ENCODE measurements at regions not wholly inside any gene's neighbourhood (a gene's known extent, or its start where the extent isn't known, plus 50 kb on each side); places are given as distances from the start of the nearest gene placed in this dataset.
A peak's percentile ranks its signal among the peaks of the same experiment; 100 is the strongest.

DNA sequence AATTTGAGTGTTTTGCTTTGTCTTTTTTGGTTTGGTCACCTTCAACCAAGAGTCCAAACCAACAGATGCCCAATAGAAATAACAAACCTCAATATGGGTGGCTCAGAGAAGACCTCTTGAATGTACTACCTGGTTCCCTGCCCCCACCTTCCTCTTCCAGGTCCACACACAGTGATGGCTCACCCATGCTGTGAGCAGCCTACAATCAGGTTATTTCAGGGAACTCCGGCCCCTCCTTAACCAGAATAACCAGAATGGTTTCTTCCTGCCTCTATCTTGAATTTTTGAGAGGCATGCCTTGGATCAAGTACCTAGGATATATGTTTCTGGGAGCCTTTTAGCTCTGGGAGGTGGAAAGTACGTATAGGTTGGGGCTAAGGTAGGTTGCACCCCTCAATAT lies 327.1 kb upstream of the PRDM1 start (continued):
- TF ChIP-seq, protein P1, sequence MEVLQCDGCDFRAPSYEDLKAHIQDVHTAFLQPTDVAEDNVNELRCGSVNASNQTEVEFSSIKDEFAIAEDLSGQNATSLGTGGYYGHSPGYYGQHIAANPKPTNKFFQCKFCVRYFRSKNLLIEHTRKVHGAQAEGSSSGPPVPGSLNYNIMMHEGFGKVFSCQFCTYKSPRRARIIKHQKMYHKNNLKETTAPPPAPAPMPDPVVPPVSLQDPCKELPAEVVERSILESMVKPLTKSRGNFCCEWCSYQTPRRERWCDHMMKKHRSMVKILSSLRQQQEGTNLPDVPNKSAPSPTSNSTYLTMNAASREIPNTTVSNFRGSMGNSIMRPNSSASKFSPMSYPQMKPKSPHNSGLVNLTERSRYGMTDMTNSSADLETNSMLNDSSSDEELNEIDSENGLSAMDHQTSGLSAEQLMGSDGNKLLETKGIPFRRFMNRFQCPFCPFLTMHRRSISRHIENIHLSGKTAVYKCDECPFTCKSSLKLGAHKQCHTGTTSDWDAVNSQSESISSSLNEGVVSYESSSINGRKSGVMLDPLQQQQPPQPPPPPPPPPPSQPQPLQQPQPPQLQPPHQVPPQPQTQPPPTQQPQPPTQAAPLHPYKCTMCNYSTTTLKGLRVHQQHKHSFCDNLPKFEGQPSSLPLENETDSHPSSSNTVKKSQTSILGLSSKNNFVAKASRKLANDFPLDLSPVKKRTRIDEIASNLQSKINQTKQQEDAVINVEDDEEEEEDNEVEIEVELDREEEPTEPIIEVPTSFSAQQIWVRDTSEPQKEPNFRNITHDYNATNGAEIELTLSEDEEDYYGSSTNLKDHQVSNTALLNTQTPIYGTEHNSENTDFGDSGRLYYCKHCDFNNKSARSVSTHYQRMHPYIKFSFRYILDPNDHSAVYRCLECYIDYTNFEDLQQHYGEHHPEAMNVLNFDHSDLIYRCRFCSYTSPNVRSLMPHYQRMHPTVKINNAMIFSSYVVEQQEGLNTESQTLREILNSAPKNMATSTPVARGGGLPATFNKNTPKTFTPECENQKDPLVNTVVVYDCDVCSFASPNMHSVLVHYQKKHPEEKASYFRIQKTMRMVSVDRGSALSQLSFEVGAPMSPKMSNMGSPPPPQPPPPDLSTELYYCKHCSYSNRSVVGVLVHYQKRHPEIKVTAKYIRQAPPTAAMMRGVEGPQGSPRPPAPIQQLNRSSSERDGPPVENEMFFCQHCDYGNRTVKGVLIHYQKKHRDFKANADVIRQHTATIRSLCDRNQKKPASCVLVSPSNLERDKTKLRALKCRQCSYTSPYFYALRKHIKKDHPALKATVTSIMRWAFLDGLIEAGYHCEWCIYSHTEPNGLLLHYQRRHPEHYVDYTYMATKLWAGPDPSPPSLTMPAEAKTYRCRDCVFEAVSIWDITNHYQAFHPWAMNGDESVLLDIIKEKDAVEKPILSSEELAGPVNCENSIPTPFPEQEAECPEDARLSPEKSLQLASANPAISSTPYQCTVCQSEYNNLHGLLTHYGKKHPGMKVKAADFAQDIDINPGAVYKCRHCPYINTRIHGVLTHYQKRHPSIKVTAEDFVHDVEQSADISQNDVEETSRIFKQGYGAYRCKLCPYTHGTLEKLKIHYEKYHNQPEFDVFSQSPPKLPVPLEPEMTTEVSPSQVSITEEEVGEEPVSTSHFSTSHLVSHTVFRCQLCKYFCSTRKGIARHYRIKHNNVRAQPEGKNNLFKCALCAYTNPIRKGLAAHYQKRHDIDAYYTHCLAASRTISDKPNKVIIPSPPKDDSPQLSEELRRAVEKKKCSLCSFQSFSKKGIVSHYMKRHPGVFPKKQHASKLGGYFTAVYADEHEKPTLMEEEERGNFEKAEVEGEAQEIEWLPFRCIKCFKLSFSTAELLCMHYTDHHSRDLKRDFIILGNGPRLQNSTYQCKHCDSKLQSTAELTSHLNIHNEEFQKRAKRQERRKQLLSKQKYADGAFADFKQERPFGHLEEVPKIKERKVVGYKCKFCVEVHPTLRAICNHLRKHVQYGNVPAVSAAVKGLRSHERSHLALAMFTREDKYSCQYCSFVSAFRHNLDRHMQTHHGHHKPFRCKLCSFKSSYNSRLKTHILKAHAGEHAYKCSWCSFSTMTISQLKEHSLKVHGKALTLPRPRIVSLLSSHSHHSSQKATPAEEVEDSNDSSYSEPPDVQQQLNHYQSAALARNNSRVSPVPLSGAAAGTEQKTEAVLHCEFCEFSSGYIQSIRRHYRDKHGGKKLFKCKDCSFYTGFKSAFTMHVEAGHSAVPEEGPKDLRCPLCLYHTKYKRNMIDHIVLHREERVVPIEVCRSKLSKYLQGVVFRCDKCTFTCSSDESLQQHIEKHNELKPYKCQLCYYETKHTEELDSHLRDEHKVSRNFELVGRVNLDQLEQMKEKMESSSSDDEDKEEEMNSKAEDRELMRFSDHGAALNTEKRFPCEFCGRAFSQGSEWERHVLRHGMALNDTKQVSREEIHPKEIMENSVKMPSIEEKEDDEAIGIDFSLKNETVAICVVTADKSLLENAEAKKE (CRISPR knock-in tag; IDR thresholded peaks at IDR 0.05), result no peak
- no peak for TF ChIP-seq POLR2AphosphoS5 (IDR thresholded peaks at IDR 0.05; ENCODE audit: low read depth)

DNA sequence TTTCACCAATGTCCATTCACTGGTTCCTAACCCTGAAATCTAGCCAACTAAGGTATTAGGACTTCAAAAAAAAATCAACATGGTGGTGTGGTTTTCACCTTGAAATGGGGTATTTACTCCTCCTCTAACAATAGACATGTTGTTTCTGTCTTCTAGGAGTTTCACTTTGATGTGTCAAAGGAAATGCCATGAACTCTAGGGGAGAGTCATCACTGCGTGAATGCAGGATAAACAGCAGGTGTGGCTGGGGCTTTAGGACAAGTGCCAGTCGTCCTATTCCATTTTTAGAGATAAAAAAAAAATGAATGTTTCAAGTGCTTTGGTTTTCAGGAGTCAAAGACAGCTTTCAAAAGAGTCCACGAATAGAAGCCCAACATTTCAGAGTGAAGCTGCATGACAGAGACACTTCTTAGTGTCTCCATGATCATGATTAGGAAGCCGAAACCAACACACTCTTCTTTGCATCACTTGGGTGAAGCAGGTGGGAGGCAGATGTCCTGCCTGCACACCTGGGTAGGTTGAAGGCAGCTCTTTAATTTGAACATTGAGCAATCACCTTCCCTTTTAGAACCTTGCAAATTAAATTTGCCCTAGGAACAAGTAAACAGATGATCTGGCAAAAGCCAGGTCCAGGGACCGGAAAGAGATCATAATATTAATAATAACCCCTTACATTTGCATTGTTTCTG lies 328.5 kb upstream of the PRDM1 start:
- Histone ChIP-seq H3K9me2 (ENCODE audit: insufficient read depth) (peaks cover 7% of the 10 kb centered on the region; the same call in 1 of the 2 replicates), H3K27me3 (ENCODE audit: insufficient read depth) (no peaks in the 10 kb centered on the region), H3K79me2 (replicated peaks; ENCODE audit: insufficient read depth) (no peaks in the 10 kb centered on the region), H2AFZ (0 out of 2 replicates have a peak overlapping the region, but pooled peaks have one; percentile 13), H3K4me1 (ENCODE audit: insufficient read depth) (peaks cover 18% of the 10 kb centered on the region), H3K36me3 (ENCODE audit: insufficient read depth) (peaks cover 6% of the 10 kb centered on the region; the same call in 1 of the 2 replicates), H4K20me1 (replicated peaks; ENCODE audit: insufficient read depth) (no peaks in the 10 kb centered on the region), H3K4me2 (no peak overlapping the region), H3K4me3 (no peak overlapping the region), H3F3A (replicated peaks; ENCODE audit: low read depth) (no peaks in the 10 kb centered on the region), H3K27ac (ENCODE audit: low read depth) (no peak overlapping the region)
- no peaks in the 10 kb centered on the region for H3K27me3 Mint-ChIP-seq (ENCODE audit: insufficient read depth, low read depth, poor library complexity)
- peaks cover 8% of the 10 kb centered on the region; the same call in 2 of the 3 replicates for H3K36me3 Mint-ChIP-seq (ENCODE audit: low read depth)
- ATAC-seq, result no peak
- H3K9me3 Mint-ChIP-seq, result peaks cover 19% of the 10 kb centered on the region
- no peak for DNase-seq (ENCODE audit: low spot score)
- no peak overlapping the region for H3K4me3 Mint-ChIP-seq
- H3K27ac Mint-ChIP-seq, result no peak overlapping the region
- peaks cover 20% of the 10 kb centered on the region for H3K4me1 Mint-ChIP-seq
- TF ChIP-seq STAT1 (IDR thresholded peaks at IDR 0.05; ENCODE audit: unreplicated experiment), result no peak
- TF ChIP-seq EZH2 (IDR thresholded peaks at IDR 0.05; ENCODE audit: low read depth, unreplicated experiment), result no peak
- TF ChIP-seq, protein P2, sequence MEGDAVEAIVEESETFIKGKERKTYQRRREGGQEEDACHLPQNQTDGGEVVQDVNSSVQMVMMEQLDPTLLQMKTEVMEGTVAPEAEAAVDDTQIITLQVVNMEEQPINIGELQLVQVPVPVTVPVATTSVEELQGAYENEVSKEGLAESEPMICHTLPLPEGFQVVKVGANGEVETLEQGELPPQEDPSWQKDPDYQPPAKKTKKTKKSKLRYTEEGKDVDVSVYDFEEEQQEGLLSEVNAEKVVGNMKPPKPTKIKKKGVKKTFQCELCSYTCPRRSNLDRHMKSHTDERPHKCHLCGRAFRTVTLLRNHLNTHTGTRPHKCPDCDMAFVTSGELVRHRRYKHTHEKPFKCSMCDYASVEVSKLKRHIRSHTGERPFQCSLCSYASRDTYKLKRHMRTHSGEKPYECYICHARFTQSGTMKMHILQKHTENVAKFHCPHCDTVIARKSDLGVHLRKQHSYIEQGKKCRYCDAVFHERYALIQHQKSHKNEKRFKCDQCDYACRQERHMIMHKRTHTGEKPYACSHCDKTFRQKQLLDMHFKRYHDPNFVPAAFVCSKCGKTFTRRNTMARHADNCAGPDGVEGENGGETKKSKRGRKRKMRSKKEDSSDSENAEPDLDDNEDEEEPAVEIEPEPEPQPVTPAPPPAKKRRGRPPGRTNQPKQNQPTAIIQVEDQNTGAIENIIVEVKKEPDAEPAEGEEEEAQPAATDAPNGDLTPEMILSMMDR (conservative IDR thresholded peaks at IDR 0.05; ENCODE audit: low read depth in 2 of 2), result no peak
- no peak for TF ChIP-seq POLR2AphosphoS5 (IDR thresholded peaks at IDR 0.05; ENCODE audit: low read depth)
- no peak for TF ChIP-seq EZH2phosphoT487 (IDR thresholded peaks at IDR 0.05; ENCODE audit: unreplicated experiment)
- no peak for TF ChIP-seq NANOG (IDR thresholded peaks at IDR 0.05; ENCODE audit: borderline replicate concordance)
- no peak for TF ChIP-seq ZNF114 (CRISPR knock-in tag; IDR thresholded peaks at IDR 0.05)
